Fibroblast of mammary gland (primary cell): ENCODE measurements at regions not wholly inside any gene's neighbourhood (a gene's known extent, or its start where the extent isn't known, plus 50 kb on each side); places are given as distances from the start of the nearest gene placed in this dataset.
A peak's percentile ranks its signal among the peaks of the same experiment; 100 is the strongest.

Experiments used
- DNase-seq: peaks from one replicate; pipeline ENCODE4 v3.0.0-alpha.2; 2010; ENCODE audit warnings: low read depth
- H3K4me3 ChIP-seq: 2 replicates; pipeline ENCODE4 v1.5.1; 2011; ENCODE audit warnings: low read depth, mild to moderate bottlenecking, low read length, moderate library complexity; ENCODE audit not compliant: control insufficient read depth
- CTCF ChIP-seq: conservative IDR thresholded peaks from 2 replicates; pipeline ENCODE4 v1.5.1; 2011; ENCODE audit warnings: low read depth, low read length, inconsistent platforms; ENCODE audit not compliant: control insufficient read depth, insufficient read depth

- H3K4me3 ChIP-seq: no peak overlapping the region
- DNase-seq: no peak
- no peak for TF ChIP-seq CTCF
Measured at GRCh38 chr5:57103317-57103907, 70.4 kb upstream of the GPBP1 start.

- no peak for TF ChIP-seq CTCF
- H3K4me3 ChIP-seq: no peak overlapping the region
- DNase-seq: no peak
Measured at GRCh38 chr5:57106661-57107060, 67.2 kb upstream of the GPBP1 start.

GRCh38 chr5:57111993-57112392 is 61.9 kb upstream of the GPBP1 start:
- TF ChIP-seq CTCF: no peak
- H3K4me3 ChIP-seq: no peak overlapping the region
- no peak for DNase-seq

GRCh38 chr5:57113481-57113880 is 60.4 kb upstream of the GPBP1 start:
- TF ChIP-seq CTCF: no peak
- H3K4me3 ChIP-seq: no peak overlapping the region
- no peak for DNase-seq

DNA sequence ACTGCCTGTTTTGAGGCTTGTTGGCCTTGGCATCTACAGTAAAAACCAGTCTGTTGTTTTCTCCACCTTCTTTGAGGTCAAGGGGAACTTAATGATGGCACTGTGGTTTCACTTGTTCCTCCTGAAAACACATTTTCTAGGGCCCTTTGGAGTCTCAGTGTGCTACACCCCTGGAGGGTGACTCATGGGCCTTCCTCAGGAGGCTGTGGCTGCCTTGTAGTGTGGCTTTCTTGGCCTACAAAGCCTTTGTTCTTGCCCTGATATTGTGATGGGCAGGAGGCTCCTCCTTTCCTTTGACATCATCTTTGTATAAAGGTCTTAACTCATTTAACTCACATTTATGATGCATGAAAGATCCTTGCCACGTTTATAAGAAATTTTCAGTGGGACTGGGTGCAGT is 56.3 kb upstream of the GPBP1 start:
- peak; percentile 12 for DNase-seq
- no peak overlapping the region for H3K4me3 ChIP-seq
- TF ChIP-seq CTCF: no peak

DNA sequence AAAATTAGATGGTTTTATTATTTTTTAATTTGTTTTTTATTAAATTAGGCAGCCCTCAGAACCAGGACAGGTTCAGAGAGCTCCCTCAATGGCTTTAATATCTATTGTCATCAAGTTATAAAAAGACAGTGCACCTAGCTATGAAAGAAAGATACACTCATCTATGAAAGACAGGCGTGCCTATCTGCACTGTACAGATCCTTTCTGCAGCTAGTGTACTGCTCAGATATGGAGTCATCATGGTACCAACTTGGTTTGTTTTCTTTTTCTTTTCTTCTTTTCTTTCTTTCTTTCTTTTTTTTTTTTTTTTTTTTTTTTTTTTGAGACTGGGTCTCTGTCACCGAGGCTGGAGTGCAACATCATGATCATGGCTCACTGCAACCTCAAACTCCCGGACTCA is 54.8 kb upstream of the GPBP1 start:
- no peak overlapping the region for H3K4me3 ChIP-seq
- no peak for TF ChIP-seq CTCF
- DNase-seq: no peak

DNA sequence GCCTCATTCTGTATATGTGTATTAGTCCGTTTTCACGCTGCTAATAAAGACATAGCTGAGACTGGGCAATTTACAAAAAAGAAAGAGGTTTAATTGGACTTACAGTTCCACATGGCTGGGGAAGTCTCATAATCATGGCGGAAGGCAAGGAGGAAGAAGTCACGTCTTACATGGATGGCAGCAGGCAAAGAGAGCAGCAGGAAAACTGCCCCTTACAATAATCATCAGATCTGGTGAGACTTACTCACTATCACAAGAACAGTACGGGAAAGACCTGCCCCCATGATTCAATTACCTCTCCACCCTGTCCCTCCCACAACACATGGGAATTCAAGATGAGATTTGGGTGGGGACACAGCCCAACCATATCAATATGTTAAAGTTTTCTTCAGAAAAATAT is 49.8 kb upstream of the GPBP1 start:
- TF ChIP-seq CTCF: no peak
- no peak overlapping the region for H3K4me3 ChIP-seq
- DNase-seq: no peak
